HG03135 (cell line): ENCODE measurements at regions not wholly inside any gene's neighbourhood (a gene's known extent, or its start where the extent isn't known, plus 50 kb on each side); places are given as distances from the start of the nearest gene placed in this dataset.

Source experiments
- ATAC-seq: cut with Tn5 transposase; IDR thresholded peaks from one replicate; pipeline ENCODE4 v1.9.1; 2021; ENCODE audit warnings: mild to moderate bottlenecking, moderate library complexity; ENCODE audit not compliant: unreplicated experiment

DNA sequence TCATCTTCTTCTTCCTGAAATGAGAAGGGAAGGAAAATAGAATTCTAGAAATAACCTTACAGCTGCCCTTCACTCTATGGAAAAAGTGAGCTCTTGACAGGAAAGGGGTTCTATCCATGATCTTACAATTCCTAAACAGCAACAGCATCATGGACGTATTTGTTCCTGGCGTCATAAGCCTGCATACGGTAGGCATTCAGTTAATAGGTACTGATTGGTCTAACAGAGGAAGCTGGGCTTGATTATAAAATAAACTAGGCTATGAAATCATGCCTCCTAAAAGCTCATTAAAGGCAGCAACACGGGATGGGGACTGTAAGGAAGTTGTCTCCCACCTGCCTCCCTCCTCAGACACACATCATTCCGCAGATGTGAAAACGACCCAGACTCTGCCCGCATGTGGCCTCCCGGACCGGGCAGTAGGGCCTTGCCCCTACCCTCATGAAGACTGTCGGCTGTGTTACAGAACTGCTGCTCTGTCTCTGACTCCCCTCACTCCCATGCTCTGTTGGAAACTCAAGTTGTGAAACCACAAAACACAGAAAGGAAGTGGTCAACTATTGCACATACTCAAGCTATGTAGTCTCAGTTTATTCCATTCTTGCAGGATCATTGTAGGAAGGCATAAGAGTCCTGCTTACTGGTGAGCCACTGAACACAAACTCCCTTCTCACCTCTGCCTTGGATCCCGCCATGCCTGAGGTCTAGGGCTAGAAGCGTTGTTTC lies 129.8 kb downstream of the DLEU7 start:
- no peak for ATAC-seq

DNA sequence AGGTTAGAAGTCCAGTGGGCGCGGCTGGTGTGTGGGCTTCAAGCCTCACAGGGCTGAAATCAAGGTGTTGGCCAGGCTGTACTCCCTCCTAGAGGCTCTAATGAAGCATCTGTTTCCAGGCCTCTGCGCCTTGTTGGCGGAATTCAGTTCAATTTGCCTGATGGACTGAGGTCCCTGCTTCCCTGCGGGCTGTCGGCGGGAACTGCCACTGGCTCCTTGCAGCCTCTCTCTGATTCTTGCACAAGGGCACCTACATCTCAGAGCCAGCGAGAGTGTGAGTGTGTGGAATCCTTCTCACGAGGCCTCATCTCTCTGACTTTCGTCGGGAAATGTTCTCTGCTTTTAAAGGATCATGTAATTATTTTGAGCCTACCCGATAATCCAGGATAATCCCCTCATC lies 128.6 kb downstream of the DLEU7 start:
- no peak for ATAC-seq

DNA sequence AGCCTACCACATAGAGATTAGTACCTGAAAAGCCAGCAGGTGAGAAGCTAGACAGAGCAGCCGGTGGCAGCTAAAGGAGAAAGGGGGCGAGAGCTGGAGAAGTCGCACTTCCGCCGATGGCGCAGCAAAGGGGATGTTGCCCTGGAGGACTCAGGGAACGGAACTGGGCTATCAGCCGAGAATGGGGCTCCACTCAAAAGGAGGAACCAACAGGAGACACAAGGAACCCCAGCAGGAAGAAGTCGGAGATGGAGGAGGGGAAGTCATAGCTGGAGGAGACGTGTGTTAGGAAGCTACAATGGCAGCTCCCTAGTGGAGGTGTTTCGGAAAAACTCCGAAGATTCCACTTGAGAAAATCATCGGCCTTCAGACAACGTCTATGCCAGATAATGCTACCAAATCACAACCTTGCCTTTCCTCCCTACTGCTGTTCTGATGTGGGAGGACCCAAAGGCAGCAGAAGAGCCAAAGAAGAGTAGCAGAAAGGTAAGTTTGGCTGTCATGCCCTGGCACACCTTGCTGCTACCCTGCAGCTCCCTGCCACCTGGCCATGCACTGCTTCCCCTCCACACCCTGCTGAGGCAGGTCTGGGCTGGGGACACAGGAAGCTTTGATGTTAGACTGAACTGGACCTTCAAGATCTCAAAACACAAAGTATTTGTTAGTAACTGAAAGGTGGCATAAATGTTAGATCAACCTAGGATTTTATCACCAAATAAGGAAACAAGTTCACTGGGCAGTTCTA lies 127.9 kb downstream of the DLEU7 start:
- ATAC-seq, result no peak

DNA sequence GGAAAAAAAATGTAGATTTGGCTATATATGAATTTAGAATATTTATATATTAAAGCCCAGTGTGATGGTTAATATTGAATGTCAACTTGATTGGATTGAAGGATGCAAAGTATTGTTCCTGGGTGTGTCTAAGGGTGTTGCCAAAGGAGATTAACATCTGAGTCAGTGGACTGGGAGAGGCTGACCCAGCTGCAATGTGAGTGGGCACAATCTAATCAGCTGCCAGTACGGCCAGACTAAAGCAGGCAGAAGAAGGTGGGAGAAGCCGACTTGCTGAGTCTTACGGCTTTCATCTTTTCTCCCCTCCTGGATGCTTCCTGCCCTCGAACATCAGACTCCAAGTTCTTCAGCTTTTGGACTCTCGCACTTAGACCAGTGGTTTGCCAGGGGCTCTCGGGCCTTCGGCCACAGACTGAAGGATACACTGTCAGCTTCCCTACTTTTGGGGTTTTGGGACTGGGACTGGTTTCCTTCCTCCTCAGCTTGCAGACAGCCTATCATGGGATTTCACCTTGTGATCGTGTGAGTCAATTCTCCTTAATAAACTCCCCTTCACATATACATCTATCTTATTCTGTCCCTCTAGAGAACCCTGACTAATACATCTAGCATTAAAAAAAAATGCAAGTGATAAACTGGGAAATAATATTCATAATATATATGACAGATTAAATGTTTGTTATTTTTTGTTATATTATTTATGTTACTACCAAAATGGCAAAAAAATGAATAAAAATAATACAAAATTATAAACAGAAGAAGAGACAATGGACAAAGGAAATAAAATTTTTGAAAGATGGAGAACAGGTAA lies 122.4 kb downstream of the DLEU7 start:
- no peak for ATAC-seq

DNA sequence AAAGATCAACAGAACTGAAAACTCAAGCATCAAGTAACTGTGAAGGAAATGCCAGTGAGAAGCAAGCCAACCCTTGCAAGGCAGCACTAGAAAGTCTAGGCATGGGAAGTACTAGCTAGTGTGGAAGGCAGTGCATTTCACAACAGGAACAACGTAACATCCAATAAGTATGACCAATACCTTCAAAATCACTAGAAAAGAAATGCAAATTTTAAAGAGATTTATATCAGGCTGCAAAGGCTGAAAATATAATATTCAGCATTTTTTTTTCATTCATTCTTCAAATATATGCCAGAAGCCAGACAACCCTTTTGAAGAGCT lies 121.9 kb downstream of the DLEU7 start:
- ATAC-seq, result no peak

DNA sequence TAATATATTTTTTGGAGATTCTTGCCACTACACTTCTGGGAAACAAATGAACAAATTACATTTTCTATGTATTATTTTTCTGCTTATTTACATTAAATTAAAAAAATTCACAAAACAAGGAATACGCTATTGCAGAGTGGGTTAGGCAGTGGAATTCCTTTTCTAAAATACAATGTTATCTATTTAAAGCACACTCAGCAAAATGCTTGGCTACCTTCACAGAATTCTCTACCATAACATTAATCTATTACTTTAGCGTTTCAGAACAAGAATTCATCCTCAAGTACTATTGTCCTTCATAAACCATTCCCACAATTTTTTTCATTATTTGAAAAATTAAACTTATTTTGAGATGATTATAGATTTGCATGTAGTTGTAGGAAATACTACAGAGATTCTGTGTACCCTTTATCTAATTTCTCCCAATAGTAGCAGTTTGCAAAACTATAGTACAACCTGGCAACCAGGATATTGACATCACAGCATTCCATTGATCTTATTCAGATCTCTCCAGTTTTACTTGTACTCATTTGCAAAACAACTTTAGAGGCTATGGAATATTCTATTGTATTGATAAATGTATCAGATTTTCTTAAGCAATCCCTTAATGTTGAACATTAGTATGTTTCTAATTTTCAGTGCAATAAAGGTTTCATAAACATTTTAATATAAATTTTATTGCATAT lies 120.9 kb downstream of the DLEU7 start:
- no peak for ATAC-seq

DNA sequence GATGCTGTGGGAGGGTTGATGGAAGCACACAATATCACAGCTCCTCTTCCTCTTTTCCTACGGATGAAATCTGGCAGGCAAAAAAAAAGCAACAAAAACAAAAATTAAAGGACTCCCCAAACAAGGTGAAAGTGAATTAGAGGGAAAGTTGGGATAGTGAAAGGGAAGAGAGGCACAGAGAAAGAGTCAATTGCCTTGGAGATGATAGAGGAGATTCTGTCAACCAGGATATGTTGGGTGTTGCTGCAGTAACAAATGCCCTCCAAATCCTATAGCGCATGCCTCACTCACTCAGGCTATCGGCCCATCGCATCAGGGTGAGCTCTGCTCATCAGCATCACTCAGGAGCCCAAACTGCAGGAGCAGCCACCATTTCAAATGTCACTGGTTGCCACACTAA lies 119.1 kb downstream of the DLEU7 start:
- no peak for ATAC-seq

DNA sequence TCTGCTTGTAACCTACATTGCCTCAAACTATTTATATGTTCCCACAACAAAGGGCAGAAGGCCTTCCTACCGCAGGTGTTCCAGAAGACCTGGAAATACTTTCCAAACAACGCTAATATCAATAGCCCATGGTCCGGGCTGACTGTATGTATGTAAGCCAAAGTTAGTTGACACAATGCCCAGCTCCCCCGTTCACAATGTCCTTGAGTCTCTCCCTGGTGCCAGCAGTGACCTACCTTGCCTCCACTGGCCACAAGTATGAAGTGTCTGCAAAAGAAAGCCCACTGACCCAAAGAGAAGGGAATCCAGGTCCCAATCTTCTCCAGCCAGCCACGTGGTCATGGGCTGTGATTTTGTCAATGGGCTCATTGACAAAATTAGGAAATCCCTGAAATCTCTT lies 118.6 kb downstream of the DLEU7 start:
- no peak for ATAC-seq

DNA sequence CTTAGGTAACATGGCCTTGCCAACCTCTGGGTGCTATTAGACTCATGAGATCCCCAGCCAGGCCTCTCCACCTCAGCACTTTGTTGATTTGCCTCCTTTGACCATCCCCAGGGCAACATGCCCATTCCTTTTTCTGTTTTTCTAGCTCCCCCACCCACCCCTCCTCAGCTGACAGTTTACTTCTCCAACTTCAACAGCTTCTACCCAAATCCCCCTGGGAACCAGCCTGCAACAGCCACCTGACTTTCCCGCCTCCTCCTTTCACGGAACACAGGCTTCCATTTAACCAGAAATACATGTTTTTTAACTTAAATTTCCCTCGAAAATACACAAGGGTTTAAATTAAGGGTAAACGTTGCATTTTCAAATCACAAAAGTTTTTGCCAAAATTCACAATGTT lies 117.3 kb downstream of the DLEU7 start:
- no peak for ATAC-seq

DNA sequence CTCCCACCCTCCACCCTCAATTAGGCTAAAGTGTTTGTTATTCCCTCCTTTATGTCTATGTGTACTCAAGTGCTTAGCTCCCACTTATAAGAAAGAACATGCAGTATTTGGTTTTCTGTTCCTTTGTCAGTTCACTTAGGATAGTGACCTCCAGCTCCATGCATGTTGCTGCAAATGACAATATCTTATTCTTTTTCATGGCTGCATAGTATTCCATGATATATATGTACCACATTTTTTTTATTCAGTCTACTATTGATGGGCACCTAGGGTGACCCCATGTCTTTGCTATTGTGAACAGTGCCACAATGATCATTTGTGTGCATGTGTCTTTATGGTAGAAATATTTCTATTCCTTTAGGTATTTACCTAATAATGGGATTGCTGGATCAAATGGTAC lies 114.3 kb downstream of the DLEU7 start:
- no peak for ATAC-seq

DNA sequence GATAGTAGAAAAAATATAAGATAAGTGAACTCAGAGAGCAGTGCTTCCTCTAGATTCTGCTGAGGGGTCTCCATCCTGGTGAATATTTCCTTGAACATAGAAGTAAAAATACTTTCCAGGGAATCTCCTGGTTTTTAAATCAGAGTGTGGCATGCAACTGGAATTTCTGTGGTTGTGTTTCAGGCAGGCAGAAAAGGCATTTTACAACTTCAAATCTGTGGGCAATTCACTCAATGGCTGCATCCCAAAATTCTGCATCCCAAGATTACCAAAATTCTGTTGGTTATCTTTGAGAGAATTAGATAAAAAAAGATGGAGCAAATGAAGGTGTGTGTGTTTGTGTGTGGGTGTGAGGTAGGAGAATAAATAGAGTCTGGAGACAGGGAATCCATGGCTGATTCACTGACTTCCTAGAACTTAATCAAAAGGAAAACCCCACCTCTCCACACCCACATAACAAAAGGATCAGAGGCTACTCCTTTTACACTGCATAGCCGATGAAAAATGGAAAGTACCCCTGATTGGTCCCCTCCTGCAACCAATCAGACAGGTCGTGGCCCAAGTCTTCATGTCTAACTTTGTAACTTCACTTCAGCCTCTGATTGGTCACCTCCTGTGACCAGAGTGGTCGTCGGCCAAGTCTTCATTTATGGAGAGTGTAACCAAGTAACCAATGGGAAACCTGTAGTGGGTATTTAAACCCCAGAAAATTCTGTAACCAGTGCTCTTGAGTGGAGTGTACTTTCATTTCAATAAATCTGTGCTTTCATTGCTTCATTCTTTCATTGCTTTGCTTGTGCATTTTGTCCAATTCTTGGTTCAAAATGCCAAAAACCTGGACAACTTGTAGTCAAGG lies 112.8 kb downstream of the DLEU7 start:
- ATAC-seq, result no peak

DNA sequence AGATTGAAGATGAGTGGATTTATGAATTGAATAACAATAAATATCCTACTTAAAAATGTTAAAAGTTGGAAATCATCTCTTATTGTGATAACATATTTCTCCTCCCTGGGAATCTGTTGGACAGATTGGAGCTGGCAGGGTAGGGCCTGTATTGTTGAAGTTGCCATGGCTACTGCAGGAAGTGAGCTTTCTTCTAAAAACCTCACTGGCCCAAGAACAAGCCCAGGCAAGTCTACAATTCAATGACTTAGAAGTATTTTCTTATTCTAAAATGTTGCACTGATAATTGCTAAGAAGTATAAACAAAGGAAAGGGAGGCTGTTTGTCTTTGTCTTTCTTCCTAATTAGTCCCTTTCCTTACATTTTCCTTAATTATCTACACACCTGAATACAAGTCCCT lies 112.1 kb downstream of the DLEU7 start:
- ATAC-seq, result no peak

DNA sequence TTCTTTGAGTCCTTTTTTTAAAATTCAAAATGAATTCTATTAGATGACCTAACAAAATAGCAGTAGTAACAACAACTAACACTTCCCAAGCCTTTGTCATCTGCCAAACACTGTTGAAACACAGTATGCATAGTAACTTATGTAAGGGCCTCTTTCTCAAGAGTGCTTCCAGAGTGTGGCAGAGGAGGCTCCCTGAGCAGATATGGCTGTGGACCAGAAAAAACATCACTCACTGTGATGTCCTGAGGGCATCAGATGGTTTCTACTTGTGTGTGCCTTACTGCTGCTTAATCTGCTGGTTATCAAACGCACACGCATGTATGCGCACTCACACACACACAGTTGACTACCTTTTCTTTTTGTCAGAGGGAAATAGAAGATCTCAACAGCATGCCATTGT lies 110.8 kb downstream of the DLEU7 start:
- ATAC-seq, result no peak

DNA sequence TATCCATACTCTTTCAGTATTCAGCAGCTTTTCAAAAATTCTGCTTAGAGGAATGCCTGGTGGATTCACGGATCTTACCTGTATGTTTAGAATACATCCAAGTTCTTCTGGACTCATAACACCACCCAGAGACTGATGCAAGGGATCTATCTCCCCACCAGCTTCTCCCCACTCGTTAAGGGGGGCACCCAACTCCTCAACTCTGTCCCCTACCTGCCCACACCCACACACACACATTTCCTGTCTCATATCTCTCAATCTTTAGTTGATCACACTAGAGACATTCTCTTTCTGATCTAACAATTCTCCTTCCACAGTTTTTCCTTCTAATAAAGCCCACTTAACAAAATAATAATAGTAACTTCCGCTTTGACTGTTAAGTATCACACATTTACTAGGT lies 110.1 kb downstream of the DLEU7 start:
- no peak for ATAC-seq

DNA sequence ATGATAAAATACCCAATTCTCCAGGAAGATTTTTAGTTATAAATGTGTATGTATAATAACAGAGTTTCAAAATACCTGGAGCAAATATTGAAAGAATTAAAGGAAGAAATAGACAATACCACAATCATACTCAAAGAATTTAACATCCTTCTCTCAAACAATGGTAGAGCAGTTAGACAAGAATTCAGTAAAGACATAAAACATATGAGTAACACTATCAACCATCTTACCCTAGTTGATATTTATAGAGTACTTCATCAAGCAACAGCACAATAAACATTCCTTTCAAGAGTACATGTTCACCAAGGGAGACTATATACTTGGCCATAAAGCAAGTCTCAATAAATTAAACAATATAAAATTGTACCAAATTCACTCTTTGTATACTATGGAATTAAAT lies 108.4 kb downstream of the DLEU7 start:
- no peak for ATAC-seq

DNA sequence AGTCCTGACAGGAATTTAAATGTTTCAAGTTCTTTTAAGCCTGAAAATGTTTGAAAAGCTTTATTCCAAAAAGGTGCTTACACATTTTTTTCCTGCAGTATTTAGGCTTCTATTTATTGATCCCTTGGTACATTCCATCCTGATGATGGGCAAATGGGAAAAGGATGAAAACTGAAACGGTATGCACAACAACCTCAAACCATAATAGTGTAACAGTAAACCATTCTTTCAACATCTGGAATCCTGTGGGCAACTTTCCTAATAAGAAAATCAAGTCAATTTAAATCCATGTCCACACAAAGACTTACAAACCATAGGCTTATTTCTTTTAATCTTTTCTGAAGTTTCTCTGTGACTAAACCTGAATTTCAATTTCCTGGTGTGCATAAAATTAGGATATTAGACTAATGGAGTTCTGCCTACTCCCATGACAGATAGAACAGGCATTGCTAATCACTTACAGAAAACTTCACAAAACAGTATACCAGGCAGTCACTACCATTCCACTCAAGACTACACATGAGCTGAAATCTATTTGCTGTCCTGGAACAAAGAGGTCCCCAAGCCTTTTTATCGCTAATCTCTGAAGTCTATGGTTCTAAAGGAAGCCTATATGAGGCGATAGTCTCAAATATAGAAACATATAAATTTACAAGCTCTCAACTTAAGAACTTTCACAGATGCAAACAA lies 103.3 kb downstream of the DLEU7 start:
- ATAC-seq, result no peak

DNA sequence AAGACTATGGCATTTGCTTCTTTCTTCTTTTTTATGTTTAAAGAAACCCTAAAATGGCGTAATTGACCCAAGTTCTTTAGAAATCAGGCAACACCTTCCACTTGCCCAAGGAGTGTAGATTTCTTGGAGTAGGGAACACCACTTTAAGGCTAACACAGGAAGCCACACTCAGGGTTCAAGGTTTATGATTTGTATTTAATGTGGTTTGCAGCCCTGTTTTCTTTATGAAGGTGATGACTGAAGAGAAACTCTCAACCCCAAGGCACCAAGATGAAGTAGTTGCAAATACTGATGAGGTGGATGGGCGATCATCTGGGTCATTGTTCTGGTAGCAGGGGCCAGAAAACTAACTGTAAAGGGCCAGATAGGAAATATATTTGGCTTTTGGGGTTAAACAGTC lies 101.1 kb downstream of the DLEU7 start:
- ATAC-seq, result no peak

DNA sequence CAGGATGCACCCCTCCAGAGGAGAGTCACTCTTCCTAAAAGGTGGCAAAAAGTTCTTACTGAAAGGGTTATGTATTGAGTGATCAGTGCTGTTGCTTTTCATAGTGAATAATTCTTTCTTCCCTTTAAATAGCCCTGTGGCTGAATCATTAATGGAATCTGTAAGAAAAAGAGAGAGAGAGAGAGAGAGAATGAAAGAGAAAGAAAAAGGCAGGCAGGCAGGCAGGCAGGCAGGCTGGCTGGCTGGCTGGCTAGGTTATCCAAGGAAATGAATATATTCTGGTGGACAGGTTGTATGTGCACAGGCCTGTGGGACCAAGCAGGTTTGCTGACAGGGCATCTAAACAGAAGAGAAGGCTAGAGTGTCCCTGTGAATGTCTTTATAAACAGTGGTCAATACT lies 100.5 kb downstream of the DLEU7 start:
- no peak for ATAC-seq

DNA sequence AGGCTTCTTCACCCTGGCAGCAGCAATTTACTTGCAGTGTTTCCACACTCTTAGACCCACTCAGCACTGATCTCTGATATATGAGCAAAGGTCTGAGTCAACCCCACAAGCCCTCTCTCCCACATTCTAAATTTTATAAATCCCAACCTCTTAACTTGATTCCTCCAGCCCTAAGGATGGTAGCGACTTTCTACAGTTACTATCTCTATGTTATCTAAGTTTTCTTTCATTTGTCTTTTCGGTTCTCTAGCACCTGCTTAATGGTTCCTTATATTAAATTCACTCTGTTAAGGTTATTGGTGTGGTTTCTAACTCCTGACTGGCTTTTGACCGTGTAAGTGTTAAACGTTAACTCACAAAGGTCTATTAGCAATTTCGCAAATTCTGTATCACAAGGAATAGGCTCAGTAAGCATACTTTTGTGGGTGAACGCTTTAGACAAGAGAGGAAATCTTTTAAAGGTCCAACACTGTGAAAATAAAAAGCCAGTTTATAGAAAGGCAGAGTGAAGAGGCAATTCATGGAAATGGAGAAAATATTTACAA lies 99.3 kb downstream of the DLEU7 start:
- ATAC-seq, result no peak
